ENCODE measurements at regions not wholly inside any gene's neighbourhood (a gene's known extent, or its start where the extent isn't known, plus 50 kb on each side); places are given as distances from the start of the nearest gene placed in this dataset.

- no peak overlapping the region for H3K27ac Mint-ChIP-seq
Measured at GRCh38 chr4:10243856-10244255, 127.3 kb upstream of the WDR1 start.

More at GRCh38 chr4:10243856-10244255, 127.3 kb upstream of the WDR1 start:
- Histone ChIP-seq H3K27ac (ENCODE audit: low read depth) (no peak overlapping the region), H4K20me1 (replicated peaks; ENCODE audit: insufficient read depth) (no peaks in the 10 kb centered on the region), H3K4me1 (ENCODE audit: insufficient read depth) (no peaks in the 10 kb centered on the region), H3K9me2 (ENCODE audit: insufficient read depth) (peaks cover 26% of the 10 kb centered on the region), H3K27me3 (ENCODE audit: insufficient read depth) (no peaks in the 10 kb centered on the region), H3K4me3 (no peak overlapping the region), H3K4me2 (no peak overlapping the region), H3F3A (replicated peaks; ENCODE audit: low read depth) (no peaks in the 10 kb centered on the region), H3K79me2 (replicated peaks; ENCODE audit: insufficient read depth) (no peaks in the 10 kb centered on the region), H2AFZ (no peak overlapping the region), H3K36me3 (ENCODE audit: insufficient read depth) (no peaks in the 10 kb centered on the region)
- H3K27me3 Mint-ChIP-seq (ENCODE audit: insufficient read depth, low read depth, poor library complexity), result no peaks in the 10 kb centered on the region
- H3K4me3 Mint-ChIP-seq, result no peak overlapping the region
- TF ChIP-seq EZH2phosphoT487 (IDR thresholded peaks at IDR 0.05; ENCODE audit: unreplicated experiment) (no peak), STAT1 (IDR thresholded peaks at IDR 0.05; ENCODE audit: unreplicated experiment) (no peak), EZH2 (IDR thresholded peaks at IDR 0.05; ENCODE audit: low read depth, unreplicated experiment) (no peak), ETS1 (IDR thresholded peaks at IDR 0.05) (no peak), POLR2AphosphoS5 (IDR thresholded peaks at IDR 0.05; ENCODE audit: low read depth) (no peak), NANOG (IDR thresholded peaks at IDR 0.05; ENCODE audit: borderline replicate concordance) (no peak), ZNF114 (CRISPR knock-in tag; IDR thresholded peaks at IDR 0.05) (no peak), CTCF (conservative IDR thresholded peaks at IDR 0.05; ENCODE audit: low read depth in 2 of 2) (no peak), ZNF331 (CRISPR knock-in tag; IDR thresholded peaks at IDR 0.05; ENCODE audit: low read depth) (no peak), REST (IDR thresholded peaks at IDR 0.05; ENCODE audit: unreplicated experiment) (no peak), JUNB (IDR thresholded peaks at IDR 0.05; ENCODE audit: unreplicated experiment) (no peak), CREB1 (CRISPR knock-in tag; IDR thresholded peaks at IDR 0.05; ENCODE audit: low read depth) (no peak), ZNF462 (CRISPR knock-in tag; IDR thresholded peaks at IDR 0.05) (no peak)
- no peaks in the 10 kb centered on the region for H3K9me3 Mint-ChIP-seq
- no peaks in the 10 kb centered on the region for H3K4me1 Mint-ChIP-seq
- DNase-seq (ENCODE audit: low spot score), result no peak
- ATAC-seq, result no peak
- H3K36me3 Mint-ChIP-seq (ENCODE audit: low read depth), result no peaks in the 10 kb centered on the region

All from GM23338 (cell line).